ENCODE measurements at regions not wholly inside any gene's neighbourhood (a gene's known extent, or its start where the extent isn't known, plus 50 kb on each side); places are given as distances from the start of the nearest gene placed in this dataset.
A peak's percentile ranks its signal among the peaks of the same experiment; 100 is the strongest.

DNA sequence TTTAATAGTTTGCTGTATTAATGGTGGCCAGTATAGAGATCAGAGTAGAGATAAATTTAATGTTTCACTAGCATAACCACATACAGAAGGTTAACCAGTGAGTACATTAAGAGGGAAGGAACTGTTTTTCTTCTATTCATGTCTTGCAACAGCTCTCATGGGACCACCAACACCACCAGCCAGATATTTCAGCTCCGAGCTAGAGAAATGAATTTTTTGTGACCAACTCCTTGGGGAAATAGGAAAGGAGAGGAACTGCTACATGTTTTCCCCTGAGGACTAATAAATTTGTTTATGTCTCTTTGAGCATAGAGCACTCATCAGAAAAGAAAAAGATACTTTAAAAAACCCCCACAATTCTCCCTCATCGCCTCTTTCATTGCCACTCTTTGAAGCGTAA is 247.5 kb downstream of the MBNL1 start:
- Histone ChIP-seq H3K36me3 (ENCODE audit: control insufficient read depth, insufficient read depth, low read length) (no peaks in the 10 kb centered on the region), H3K79me2 (no peaks in the 10 kb centered on the region), H3K27me3 (ENCODE audit: control insufficient read depth, insufficient read depth, low read length) (no peaks in the 10 kb centered on the region)

DNA sequence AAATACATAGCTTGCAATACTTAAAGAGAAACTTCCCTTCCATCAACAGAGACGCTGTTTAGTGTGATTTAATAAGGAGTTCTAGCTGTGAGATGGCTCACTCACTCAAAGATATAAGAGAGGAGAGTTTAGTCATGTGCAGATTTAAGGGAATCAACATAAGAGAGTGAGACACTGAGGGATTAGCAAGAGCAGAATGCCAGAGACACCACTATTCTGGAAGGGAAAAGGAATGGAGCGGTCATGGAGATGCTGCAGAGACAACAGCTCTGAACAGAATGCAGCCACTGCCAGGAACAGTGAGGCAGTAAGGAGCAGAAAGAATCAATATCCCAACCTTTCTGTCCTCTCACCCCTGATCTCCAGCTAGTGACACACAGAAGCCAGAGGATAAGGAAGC is 248.8 kb downstream of the MBNL1 start:
- no peaks in the 10 kb centered on the region for H3K9me3 ChIP-seq (ENCODE audit: control insufficient read depth, low read length)

More for the DNA sequence above, 247.5 kb downstream of the MBNL1 start:
- no peaks in the 10 kb centered on the region for H3K4me1 ChIP-seq
- H3K9ac ChIP-seq: no peak overlapping the region
- TF ChIP-seq, protein P1, sequence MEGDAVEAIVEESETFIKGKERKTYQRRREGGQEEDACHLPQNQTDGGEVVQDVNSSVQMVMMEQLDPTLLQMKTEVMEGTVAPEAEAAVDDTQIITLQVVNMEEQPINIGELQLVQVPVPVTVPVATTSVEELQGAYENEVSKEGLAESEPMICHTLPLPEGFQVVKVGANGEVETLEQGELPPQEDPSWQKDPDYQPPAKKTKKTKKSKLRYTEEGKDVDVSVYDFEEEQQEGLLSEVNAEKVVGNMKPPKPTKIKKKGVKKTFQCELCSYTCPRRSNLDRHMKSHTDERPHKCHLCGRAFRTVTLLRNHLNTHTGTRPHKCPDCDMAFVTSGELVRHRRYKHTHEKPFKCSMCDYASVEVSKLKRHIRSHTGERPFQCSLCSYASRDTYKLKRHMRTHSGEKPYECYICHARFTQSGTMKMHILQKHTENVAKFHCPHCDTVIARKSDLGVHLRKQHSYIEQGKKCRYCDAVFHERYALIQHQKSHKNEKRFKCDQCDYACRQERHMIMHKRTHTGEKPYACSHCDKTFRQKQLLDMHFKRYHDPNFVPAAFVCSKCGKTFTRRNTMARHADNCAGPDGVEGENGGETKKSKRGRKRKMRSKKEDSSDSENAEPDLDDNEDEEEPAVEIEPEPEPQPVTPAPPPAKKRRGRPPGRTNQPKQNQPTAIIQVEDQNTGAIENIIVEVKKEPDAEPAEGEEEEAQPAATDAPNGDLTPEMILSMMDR (IDR thresholded peaks at IDR 0.05): no peak
- H3K4me2 ChIP-seq (ENCODE audit: low read length): no peak overlapping the region
- no peak overlapping the region for H2AFZ ChIP-seq
- no peak overlapping the region for H3K4me3 ChIP-seq (ENCODE audit: low read depth, low read length)
- H3K27ac ChIP-seq: no peak overlapping the region
- H3K9me3 ChIP-seq (ENCODE audit: control insufficient read depth, low read length): no peaks in the 10 kb centered on the region

GRCh38 chr3:152518346-152518745 is 249.6 kb downstream of the MBNL1 start:
- Histone ChIP-seq H3K9ac (no peak overlapping the region), H3K9me3 (ENCODE audit: control insufficient read depth, low read length) (no peaks in the 10 kb centered on the region), H3K4me3 (ENCODE audit: low read depth, low read length) (no peak overlapping the region), H3K4me1 (no peaks in the 10 kb centered on the region), H3K79me2 (no peaks in the 10 kb centered on the region), H3K36me3 (ENCODE audit: control insufficient read depth, insufficient read depth, low read length) (no peaks in the 10 kb centered on the region), H3K4me2 (ENCODE audit: low read length) (no peak overlapping the region), H3K27me3 (ENCODE audit: control insufficient read depth, insufficient read depth, low read length) (no peaks in the 10 kb centered on the region), H3K27ac (no peak overlapping the region), H2AFZ (no peak overlapping the region)
- TF ChIP-seq, protein P1 (IDR thresholded peaks at IDR 0.05): no peak

More for the DNA sequence above, 248.8 kb downstream of the MBNL1 start:
- H3K4me1 ChIP-seq: no peaks in the 10 kb centered on the region
- H3K79me2 ChIP-seq: no peaks in the 10 kb centered on the region
- H3K4me3 ChIP-seq (ENCODE audit: low read depth, low read length): no peak overlapping the region
- TF ChIP-seq, protein P1 (IDR thresholded peaks at IDR 0.05): no peak
- H3K4me2 ChIP-seq (ENCODE audit: low read length): no peak overlapping the region
- H3K27ac ChIP-seq: no peak overlapping the region
- no peaks in the 10 kb centered on the region for H3K27me3 ChIP-seq (ENCODE audit: control insufficient read depth, insufficient read depth, low read length)
- H3K9ac ChIP-seq: no peak overlapping the region
- H3K36me3 ChIP-seq (ENCODE audit: control insufficient read depth, insufficient read depth, low read length): no peaks in the 10 kb centered on the region
- H2AFZ ChIP-seq: no peak overlapping the region

DNA sequence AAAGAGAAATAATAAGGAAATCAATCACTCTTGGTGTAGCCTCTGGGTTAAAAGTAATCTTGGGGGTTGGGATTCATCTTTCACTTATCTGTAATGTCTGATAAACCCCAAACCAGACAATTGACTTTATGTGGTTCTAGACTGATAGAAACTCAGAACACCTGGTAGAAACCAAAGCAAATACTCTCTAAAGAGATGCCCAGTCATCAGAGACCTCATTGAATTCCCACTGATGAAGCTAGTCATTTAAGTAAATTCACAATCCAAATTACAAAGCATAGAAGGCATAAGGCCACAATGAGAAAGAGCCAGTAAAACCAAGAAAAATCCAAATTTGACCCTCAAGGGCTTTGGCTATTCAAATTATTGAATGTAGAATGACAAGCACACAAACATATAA is 250.6 kb downstream of the MBNL1 start:
- Histone ChIP-seq H3K4me2 (ENCODE audit: low read length) (no peak overlapping the region), H3K4me3 (ENCODE audit: low read depth, low read length) (no peak overlapping the region), H3K79me2 (no peaks in the 10 kb centered on the region), H3K9me3 (ENCODE audit: control insufficient read depth, low read length) (no peaks in the 10 kb centered on the region), H3K27ac (no peak overlapping the region), H3K36me3 (ENCODE audit: control insufficient read depth, insufficient read depth, low read length) (no peaks in the 10 kb centered on the region), H3K4me1 (no peaks in the 10 kb centered on the region), H2AFZ (peak overlapping the region; percentile 13), H3K9ac (no peak overlapping the region), H3K27me3 (ENCODE audit: control insufficient read depth, insufficient read depth, low read length) (no peaks in the 10 kb centered on the region)
- TF ChIP-seq, protein P1 (IDR thresholded peaks at IDR 0.05): no peak

GRCh38 chr3:152522036-152522435 is 253.3 kb downstream of the MBNL1 start:
- Histone ChIP-seq H3K4me2 (ENCODE audit: low read length) (no peak overlapping the region), H3K9me3 (ENCODE audit: control insufficient read depth, low read length) (no peaks in the 10 kb centered on the region), H3K79me2 (no peaks in the 10 kb centered on the region), H2AFZ (no peak overlapping the region), H3K27ac (no peak overlapping the region), H3K4me3 (ENCODE audit: low read depth, low read length) (no peak overlapping the region), H3K36me3 (ENCODE audit: control insufficient read depth, insufficient read depth, low read length) (no peaks in the 10 kb centered on the region), H3K27me3 (ENCODE audit: control insufficient read depth, insufficient read depth, low read length) (no peaks in the 10 kb centered on the region), H3K4me1 (no peaks in the 10 kb centered on the region), H3K9ac (no peak overlapping the region)
- TF ChIP-seq, protein P1 (IDR thresholded peaks at IDR 0.05): no peak

All from parathyroid adenoma (tissue), 2 donors.